ENCODE measurements at regions not wholly inside any gene's neighbourhood (a gene's known extent, or its start where the extent isn't known, plus 50 kb on each side); places are given as distances from the start of the nearest gene placed in this dataset.

DNA sequence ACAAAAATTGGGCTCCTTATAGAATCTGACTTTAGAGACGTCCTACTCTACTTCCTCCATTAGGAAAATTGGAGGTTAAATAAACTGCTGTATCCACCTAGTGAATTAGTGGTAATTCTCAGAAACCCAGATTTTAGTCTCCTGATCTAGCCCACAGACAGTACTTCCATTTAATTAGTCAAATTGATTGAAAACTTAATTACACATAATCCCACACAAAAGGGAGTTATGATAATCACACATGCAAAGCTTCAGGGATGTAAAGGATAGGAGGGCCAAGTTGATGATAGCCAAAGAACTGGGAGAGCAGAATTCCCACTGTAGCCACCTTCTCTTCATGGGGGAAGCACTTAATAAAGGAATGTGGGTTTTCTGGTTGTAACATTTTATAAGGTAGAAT, 471.9 kb downstream of the TMEM182 start:
- TF ChIP-seq, protein P1, sequence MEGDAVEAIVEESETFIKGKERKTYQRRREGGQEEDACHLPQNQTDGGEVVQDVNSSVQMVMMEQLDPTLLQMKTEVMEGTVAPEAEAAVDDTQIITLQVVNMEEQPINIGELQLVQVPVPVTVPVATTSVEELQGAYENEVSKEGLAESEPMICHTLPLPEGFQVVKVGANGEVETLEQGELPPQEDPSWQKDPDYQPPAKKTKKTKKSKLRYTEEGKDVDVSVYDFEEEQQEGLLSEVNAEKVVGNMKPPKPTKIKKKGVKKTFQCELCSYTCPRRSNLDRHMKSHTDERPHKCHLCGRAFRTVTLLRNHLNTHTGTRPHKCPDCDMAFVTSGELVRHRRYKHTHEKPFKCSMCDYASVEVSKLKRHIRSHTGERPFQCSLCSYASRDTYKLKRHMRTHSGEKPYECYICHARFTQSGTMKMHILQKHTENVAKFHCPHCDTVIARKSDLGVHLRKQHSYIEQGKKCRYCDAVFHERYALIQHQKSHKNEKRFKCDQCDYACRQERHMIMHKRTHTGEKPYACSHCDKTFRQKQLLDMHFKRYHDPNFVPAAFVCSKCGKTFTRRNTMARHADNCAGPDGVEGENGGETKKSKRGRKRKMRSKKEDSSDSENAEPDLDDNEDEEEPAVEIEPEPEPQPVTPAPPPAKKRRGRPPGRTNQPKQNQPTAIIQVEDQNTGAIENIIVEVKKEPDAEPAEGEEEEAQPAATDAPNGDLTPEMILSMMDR (IDR thresholded peaks at IDR 0.05), result no peak
- no peak for TF ChIP-seq POLR2A (IDR thresholded peaks at IDR 0.05)

All from adrenal gland (tissue), 5 donors.